HL-60/S4 treated with retinoic acid at 250 ng/mL for 4 days and 3 days (cell line): ENCODE measurements at regions not wholly inside any gene's neighbourhood (a gene's known extent, or its start where the extent isn't known, plus 50 kb on each side); places are given as distances from the start of the nearest gene placed in this dataset.

Source experiments
- in situ Hi-C: fragments of 300-500 bp; cut with MboI; formaldehyde crosslinking; loops from 2 replicates; pipeline ENCODE4 v1.7.0; 2022; ENCODE audit warnings: low sequenced_read_pairs

DNA sequence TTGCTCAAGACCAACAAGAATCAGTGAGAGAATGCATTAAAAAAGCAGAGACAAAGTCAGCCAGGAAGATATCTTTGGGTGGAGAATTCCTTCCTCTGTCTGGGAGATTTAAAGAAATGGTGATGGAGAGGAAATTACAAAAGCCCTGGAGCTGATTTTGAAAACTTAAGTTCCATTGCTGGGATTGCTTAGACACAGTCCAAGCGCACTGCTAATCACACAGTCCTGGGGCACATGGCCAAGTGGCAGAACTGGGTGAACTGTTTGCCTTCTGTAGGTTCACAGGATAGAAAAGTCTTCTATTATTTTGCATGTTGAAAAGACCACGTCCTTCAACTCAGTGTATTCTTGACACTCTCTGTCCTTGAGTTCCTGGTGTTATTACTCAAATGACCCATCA is 284.9 kb upstream of the FBXL7 start:
- in situ Hi-C loops: no loop called here

DNA sequence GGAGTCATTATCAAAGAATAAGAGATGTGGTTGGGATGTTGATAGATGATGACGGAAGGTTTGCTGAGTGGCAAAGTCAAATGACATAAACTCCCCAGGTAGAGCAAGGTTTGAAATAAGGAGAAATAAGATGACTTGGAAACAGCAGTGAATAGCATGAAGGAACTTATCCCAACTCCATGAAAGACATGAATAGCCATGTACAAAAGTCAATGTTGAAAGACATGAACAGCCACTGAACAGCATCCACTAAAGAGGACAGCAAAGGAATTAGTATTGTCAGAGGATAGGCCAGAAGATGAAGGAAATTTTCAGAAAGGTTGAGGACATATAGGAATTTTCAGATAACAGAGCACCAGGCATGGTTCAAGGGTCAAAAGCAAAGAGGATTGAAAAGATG is 286.0 kb upstream of the FBXL7 start:
- in situ Hi-C loops: no loop called here

DNA sequence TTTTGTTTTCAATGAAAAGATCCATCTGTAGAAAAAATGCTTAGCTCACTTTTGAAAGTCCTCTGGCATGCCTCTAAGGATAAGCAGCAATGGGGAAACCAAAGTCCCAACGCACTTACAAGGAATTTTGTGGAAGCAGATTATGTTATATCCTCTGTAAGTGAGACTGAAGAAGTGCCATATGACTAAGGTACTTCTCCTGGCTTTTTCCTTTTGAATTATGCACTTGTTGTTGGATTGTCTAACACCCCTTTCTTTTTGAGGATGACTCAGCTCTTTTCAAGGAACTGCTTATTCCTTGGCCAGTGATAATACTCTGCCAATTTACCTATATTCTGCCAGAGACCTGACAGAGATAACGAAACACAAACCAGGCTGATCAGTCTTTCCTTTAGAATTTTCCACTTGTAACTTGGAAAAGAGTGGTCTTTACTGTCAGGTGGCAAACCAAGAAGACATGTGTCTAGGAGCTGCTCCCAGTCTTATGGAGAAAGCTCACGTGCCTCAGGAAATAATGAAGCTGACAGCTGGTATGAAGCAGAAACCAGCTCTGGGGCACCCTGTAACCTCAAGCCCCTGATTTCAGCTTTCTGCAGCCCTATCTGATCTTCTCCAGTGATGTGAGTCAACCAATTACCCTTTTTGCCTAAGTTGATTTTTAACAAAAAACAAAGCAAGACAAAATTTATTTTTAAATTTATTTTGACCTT is 290.8 kb upstream of the FBXL7 start:
- in situ Hi-C loops: no loop called here

DNA sequence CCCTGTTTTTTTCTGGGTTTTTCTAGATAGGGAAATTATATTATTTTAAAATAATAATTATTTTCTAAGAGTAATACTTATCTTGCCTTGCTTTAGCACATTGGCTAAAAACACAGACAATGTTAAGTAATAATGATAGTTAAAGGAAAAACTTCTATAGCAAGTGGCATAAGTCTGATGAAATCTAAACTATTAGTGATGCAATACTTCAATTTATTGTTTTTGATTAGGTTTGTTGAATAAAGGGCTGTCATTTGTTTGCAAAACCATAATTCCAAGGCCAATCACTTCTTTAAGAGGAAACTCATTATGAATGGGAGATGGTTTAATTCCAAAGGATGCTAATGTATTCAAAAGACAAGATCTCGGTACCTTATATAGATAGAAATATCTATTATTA is 293.8 kb upstream of the FBXL7 start:
- in situ Hi-C loops: no loop called here

DNA sequence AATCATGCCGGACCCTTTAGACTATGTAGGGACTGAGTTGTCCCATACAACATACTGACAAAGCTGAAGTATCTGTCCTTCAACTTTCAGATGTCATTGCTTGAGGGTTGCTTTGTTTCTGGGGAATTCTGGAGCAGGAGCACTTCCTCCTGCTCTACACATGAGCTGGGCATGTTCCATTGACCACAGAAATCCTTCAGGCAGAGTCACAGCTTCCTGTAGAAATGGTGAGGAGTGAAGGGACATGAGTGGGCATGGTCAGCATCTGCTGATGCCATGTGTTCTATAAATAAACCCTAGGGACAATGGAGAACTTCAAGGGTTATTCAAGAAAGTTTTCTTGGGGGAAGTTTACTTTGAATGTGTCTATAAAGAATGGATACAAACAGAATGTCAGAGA is 296.6 kb upstream of the FBXL7 start:
- in situ Hi-C loops: no loop called here

DNA sequence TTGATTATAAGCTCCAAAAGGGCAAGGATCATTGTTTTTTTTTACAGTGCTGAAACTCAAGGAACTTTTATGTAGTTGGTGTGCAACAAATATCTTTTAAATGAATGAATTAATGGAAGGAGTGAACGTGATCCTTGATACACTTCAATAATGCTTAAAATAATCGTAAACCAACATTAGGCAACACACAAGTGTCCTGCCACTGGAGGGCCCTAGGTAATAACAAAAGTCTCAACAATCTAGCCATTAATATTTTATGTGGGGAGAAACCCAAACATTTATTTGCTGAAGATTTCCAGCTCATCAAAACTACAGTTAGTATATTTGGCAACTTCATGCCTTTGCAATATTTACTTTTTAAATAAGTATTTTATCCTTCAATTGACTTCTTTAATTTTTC is 309.0 kb upstream of the FBXL7 start:
- in situ Hi-C loops: no loop called here

DNA sequence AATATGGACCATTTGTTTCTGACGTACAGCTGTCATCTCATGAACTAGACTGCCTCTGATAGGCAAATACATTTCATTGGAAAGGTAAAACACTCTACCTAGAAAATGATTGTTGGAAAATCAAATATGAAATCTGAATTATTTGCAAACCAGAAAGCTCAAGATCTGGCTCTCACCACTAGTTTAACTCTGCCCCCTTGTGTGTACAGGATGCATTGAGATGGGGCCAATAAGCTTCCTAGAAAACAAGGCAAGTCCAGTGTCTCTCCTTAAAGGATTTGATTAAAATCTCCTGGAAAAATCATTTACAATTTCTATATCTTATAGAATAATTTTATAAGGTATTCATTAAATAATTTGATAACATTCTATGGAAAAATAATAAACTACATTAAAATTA is 311.9 kb upstream of the ANKH start:
- in situ Hi-C loops: no loop called here

DNA sequence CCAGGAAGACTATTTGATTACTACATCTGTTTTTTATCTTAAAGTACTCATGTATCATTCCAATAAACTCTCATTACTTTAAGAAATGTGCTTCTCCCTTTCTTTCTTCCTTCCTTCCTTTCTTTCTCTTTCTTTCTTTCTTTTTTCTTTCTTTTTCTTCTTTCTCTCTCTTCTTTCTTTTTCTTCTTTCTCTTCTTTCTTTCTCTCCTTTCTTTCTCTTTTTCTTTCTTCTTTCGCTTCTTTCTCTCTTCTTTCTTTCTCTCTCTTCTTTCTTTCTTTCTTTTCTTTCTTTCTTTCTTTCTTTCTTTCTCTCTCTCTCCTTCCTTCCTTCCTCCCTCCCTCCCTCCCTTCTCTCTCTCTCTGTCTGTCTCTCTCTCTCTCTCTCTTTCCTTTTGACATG is 298.6 kb upstream of the ANKH start:
- in situ Hi-C loops: no loop called here

DNA sequence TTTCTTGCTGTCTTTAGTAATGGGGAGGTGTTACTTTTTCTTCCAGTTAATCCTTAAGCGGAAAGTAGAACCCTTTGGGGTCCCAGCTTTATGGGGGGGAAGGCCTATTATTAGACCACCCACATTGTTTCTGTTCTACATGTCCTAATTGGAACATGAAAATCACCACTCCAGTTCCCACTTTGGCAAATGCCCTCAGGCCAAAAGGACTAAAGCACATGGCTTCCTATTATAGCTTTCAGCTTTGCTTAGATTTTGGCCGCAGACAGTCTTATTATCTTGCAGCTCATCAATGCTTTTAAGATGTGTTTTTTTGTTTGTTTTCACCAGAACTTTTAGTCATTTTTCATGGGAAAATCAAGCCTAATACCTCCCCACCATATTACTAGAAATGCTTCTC is 296.8 kb upstream of the ANKH start:
- in situ Hi-C loops: no loop called here

DNA sequence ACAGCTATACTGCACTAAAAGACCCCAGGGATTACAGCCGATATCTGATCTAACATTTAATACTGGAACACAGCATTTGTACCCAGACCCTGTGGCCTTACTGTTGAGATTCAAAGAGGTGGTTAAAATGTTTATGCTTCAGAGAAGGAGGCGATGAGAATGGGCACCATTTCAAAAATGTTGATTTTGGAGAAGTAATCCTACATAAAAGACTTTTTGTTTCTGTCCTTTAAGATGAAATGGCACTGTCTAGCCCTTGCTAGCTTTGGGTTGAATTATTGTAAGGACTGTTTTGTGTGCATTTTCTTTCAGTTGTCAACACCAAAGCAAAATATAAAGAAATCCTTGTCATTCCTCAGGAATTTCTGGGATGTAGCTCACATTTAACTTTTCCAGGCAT is 288.5 kb upstream of the ANKH start:
- in situ Hi-C loops: no loop called here

DNA sequence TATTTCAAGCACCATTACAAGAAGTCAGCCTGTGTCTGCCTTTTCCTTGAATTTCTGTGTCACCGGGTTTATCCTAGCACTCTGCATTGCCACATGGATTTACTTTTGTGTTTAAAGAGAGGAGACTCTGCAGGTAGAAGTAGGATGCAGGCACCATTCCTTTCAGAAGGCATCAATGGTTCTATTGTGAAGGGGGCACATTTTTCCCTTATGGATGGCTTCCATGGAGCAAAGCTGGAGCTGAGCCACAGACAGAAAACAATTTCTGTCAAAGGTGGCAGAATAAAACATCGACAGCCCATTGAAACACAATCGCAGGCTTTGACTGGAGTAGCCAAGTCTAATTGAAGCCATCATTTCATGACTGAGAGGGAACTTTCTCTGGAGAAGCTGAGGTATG is 288.0 kb upstream of the ANKH start:
- in situ Hi-C loops: no loop called here

DNA sequence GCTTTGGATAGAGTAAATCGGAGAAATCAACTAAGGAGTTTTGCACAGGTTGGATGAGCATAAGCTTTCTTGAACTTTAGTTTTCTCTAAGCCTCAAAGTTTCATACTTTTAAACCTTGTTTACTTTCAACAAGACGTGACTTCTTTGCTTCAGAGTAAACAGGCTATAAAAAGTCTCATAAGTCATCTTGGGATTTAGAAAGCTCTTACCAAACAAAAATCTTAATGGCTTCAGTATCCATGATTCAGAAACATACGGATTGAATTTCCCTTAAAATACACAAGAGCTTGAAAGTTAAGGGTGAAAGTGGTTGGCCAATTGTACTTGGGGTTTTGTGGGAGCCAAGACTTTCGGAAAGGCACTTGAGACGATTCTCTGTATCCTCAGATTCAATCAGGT is 270.9 kb upstream of the ANKH start:
- in situ Hi-C loops: no loop called here

DNA sequence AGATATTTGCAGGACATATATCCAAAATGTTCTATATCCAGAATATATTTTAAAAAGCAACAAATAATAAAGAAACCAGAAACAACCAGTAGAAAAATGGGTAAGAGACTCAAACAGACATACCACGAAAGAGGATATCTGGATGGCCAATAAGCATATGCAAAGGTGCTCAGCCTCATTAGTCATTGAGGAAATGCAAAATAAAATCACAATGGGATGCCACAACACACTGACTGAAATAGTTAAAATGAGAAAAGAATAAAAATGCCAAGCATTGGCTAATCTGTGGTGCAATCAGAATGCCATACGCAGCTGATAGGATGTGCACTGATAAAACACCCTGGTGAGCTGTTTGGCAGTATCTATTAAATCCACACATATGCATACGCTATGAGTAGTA is 265.8 kb upstream of the ANKH start:
- in situ Hi-C loops: no loop called here

DNA sequence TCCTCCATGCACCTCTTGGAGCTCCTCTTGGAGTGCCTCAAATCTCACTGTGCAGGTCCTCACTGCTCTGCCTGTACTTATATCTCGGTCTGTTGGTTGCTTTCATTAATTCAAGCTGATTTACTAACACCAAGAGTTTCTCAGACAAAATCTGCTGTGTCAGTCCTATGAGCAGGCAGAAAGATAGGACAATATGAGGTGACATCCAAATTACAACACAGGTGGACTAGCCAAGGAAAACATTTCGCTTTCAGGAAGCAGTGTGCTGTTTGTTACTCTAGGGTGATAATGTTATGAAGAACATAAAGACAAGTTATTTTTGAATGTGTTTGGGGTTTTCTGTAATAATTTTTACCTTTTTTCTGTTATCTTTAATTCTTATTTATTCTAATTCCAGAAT is 264.1 kb upstream of the ANKH start:
- in situ Hi-C loops: no loop called here

DNA sequence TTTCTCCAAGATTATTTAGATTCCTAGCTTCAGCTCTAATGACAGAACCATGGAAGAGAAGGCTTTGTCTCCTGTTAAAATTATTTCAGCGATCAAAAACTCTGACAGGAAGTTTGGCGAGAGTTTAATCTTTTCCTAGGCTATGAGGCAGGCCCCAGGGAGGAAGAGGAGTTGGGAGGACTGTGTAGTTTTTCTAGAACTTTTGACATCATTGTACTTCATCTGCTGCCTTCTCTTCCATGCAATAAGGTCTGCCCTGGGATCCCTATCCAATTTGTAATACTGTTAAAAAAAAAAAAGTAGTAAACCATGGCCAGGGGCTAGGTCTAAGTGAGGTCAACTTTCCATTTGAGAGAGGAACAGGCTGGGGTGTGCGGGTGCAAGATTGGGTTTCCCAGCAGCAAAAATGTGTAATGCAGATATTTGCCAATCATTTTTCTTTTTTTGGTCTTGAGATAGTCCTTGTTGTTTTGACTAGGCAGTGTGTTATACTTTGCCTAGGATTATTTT is 261.9 kb upstream of the ANKH start:
- in situ Hi-C loops: no loop called here

DNA sequence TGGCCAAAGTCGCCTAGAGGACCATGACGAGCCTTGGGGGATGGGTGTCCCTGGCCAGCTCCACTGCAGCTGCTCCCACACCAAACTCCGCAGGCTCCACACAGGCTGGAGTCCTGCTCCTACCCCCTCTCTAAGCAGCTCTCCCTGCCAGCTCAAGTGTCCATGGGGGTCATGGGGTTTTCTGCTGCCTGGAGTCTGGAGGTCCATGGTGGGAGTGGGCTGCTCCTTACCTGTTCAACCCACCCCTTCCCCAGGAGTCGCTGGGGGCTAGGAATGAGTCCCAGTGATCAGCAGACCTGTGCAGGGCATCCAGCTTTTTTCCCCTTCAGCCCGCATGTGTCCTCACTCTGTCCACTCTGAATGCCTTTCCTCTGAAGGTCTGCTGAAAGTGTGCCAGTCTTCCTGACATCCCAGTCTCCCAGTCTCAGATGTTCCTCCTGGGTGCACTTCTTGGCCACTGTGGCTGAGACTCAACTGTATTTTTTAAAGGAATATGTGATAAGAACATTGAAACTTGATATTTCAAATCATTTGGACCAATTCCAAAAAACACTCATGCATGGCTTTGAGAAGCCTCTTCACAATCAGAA is 261.3 kb upstream of the ANKH start:
- in situ Hi-C loops: no loop called here

DNA sequence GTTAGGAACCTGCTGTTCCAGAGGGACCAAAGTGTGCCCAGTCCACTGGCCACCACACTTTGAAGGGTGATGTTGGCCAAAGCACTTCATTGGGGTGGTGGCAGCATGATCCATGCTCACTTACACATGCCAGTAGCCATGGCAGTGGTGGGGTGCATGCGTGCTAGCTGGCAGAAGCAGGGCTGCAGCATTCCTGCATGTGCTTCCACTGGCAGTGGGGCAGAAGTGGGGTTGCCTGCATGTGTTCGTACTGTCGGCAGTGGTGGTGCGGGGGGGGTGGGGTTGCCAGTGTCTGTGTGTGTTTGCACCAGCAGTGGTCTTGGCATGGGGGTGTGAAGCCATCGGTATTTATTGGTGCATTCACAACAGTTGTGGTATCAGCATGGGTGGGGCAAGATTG is 260.3 kb upstream of the ANKH start:
- in situ Hi-C loops: no loop called here

DNA sequence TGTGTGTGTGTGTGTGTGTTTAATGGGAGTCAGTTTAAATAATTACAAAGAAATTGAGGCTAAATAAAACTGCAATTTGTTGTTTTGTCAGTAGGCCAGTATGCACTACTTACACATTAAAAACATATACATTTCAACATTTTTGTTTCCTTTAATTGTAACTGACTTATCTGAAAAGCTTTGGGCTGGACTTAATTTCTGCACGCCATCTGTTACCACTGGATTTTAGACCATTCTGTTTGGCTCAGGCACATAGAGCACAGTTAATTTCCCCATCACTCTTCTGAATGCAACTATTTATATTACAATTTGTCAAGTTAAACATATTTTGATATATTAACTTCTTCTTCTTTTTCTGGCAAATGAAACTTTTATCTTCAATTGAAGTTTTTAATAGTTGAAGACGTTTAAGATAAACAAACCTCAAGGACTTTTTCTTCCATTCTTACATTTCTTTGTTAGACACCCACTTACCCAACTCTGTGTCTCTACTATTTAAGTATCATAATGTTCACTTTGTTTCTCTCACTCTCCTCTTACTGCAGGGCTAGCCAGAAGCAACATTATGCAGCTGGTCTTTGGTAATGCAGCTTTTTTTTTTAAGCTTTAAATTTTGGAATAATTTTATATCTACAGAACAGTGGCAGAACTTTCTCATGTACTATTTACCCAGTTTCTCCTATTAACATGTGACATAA is 253.4 kb upstream of the ANKH start:
- in situ Hi-C loops: no loop called here

DNA sequence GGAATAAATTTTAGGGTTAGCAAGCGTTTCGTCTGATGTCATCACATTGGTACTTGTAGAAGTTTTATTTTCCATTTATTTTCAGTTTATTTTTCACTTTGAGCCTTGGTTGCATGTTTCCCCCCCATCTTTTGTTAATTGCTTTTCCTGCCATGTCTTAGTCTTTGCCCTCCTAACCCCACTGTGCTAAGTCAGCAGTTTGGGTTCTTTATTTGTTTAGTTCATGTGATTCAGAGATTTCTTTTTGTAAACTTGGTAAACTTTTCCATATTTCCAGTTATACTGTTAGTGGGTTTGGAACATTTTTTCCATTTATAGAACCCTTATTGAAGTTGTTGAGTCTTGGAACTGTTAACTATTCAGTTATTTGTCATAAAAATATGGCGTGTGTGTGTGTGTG is 252.9 kb upstream of the ANKH start:
- in situ Hi-C loops: no loop called here

DNA sequence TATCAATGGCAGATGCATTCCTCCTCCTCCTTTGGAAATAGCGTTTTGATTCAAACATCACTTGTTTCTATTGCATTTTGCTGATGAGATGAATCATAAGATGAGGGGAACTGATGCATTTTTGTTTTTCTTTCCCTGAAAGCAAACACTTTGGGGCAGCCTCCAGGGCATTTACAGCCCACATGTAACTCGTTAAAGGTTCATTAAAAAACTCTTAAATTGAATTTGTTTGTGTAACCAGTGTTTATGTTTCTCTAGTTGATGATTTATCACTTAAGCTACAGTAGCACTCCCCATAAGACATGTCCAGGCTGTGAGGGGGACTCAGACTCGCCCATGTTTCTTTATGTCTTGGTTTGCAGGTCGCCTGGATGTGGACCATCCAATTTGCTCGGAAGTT is 246.1 kb upstream of the ANKH start:
- in situ Hi-C loops: no loop called here

DNA sequence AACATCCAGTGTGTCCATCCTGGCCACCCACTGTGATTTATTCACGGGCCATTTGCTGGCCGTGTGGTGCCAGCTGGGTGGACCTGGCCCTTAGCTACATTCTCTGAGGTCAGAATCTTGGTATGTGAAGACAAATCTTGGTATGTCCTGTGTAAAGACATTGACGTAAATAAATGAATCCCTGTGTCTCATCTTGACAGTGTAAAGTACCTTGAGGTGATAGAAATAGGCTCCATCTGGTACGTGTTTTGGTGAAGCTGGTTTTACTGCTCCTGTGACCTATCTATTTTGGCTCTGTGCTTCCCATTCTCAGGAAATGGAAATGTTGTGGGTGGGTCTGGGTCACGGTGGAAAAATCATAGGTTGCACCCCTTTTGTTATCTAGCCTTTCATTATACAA is 245.4 kb upstream of the ANKH start:
- in situ Hi-C loops: no loop called here

DNA sequence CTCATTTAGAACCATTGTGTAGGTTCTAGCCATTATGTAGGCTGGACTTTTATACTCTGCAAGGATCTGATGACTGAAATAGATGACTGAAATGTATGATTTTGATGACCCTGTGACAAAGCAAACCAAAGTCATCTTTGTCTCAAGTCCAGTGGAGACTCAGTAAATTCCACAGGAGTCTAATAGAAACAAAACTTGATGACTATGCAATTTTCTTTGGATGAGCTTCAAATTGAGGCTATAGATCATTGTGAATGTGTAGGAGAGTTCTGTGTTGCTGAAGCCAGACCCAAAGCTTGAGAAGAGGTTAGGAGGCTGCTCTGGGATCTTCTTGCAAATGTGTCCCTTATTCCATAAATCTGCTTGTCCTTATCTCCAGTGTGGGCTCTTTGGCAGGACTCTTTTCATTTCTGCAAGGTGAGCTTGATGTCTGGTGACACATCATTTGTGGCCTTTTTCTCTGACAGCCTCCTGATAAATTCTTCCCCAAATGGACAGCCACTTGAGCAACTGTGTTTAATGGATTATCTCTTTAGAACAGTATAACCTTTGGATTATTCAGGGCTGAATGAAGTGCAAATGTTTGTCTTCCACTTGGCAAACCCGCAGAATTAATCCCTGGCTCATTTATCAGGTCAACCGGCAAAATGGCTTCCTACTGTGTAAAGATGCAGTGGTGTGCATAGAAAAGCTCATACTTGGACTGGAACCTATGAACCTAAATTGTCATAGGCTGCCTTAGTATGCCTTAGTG is 235.1 kb upstream of the ANKH start:
- in situ Hi-C loops: no loop called here
